Keratinocyte (primary cell): ENCODE measurements at regions not wholly inside any gene's neighbourhood (a gene's known extent, or its start where the extent isn't known, plus 50 kb on each side); places are given as distances from the start of the nearest gene placed in this dataset.

Source experiments
- DNase-seq: peaks from one replicate; pipeline ENCODE4 v3.0.0-alpha.2; 2011; ENCODE audit warnings: low read depth, missing footprints, low spot score
- FAIRE-seq: peaks from 2 replicates; lab custom pipeline; 2011; peaks lifted over from hg19 to GRCh38; lab: Jason Lieb, UNC
- H2AFZ ChIP-seq: 2 replicates; pipeline ENCODE4 v1.6.0; 2012; ENCODE audit warnings: low read length, control low read depth, inconsistent platforms; ENCODE audit not compliant: control insufficient read depth
- H3K27ac ChIP-seq: 2 replicates; pipeline ENCODE4 v1.5.1; 2011; ENCODE audit warnings: low read length; ENCODE audit not compliant: control insufficient read depth, insufficient read depth
- H3K27me3 ChIP-seq: 3 replicates; pipeline ENCODE4 v1.6.0; 2011; ENCODE audit warnings: low read length; ENCODE audit not compliant: control insufficient read depth, insufficient read depth; ENCODE audit errors: extremely low read depth
- H3K36me3 ChIP-seq, 2 experiments: 2 replicates in 1 of 2; 3 replicates in 1 of 2; pipeline ENCODE4 v1.5.1; 2011; ENCODE audit warnings: low read length in 2 of 2, mild to moderate bottlenecking in 1 of 2; ENCODE audit not compliant: control insufficient read depth in 2 of 2, insufficient read depth in 2 of 2; ENCODE audit errors: extremely low read depth in 1 of 2
- H3K4me1 ChIP-seq: 3 replicates; pipeline ENCODE4 v1.5.1; 2011; ENCODE audit warnings: low read length; ENCODE audit not compliant: control insufficient read depth, insufficient read depth; ENCODE audit errors: extremely low read depth
- H3K4me2 ChIP-seq: 3 replicates; pipeline ENCODE4 v1.6.0; 2011; ENCODE audit warnings: low read depth, low read length; ENCODE audit not compliant: control insufficient read depth, insufficient read depth; ENCODE audit errors: extremely low read depth
- H3K4me3 ChIP-seq, 3 experiments: fragments of 200-600 bp in 1 of 3; sonication (generic) in 1 of 3; 2 replicates in 2 of 3; 3 replicates in 1 of 3; pipeline ENCODE4 v1.5.1; 2011 to 2016; ENCODE audit warnings: low read length in 3 of 3, mild to moderate bottlenecking in 3 of 3, control low read depth in 2 of 3, inconsistent platforms in 1 of 3, low read depth in 1 of 3, mixed read lengths in 1 of 3, mixed run types in 1 of 3, moderate library complexity in 1 of 3; ENCODE audit not compliant: control insufficient read depth in 2 of 3, insufficient read depth in 2 of 3; ENCODE audit errors: extremely low read depth in 1 of 3
- H3K79me2 ChIP-seq: 2 replicates; pipeline ENCODE4 v1.6.0; 2012; ENCODE audit warnings: low read length; ENCODE audit not compliant: control insufficient read depth, insufficient read depth
- H3K9ac ChIP-seq: 3 replicates; pipeline ENCODE4 v1.6.0; 2011; ENCODE audit warnings: low read length; ENCODE audit not compliant: control insufficient read depth, insufficient read depth; ENCODE audit errors: extremely low read depth
- H3K9me1 ChIP-seq: 3 replicates; pipeline ENCODE4 v1.6.0; 2011; ENCODE audit warnings: low read length; ENCODE audit not compliant: control insufficient read depth, insufficient read depth; ENCODE audit errors: extremely low read depth
- H3K9me3 ChIP-seq: 2 replicates; pipeline ENCODE4 v1.5.1; 2012; ENCODE audit warnings: low read depth, low read length; ENCODE audit not compliant: control insufficient read depth
- H4K20me1 ChIP-seq: 3 replicates; pipeline ENCODE4 v1.6.0; 2011; ENCODE audit warnings: low read length; ENCODE audit not compliant: control insufficient read depth, insufficient read depth; ENCODE audit errors: extremely low read depth
- CTCF ChIP-seq, 3 experiments: IDR thresholded peaks in 1 of 3; conservative IDR thresholded peaks in 1 of 3; optimal IDR thresholded peaks in 1 of 3; 2 replicates in 2 of 3; 3 replicates in 1 of 3; pipeline versions ENCODE3 to v1.5.1; 2011; ENCODE audit warnings: low read length in 3 of 3, mild to moderate bottlenecking in 3 of 3, moderate library complexity in 2 of 3, control low read depth in 1 of 3, inconsistent platforms in 1 of 3; ENCODE audit not compliant: insufficient read depth in 2 of 3; ENCODE audit errors: extremely low read depth in 1 of 3
- EZH2 ChIP-seq: IDR thresholded peaks from one replicate; pipeline ENCODE4 v1.6.1; 2012; ENCODE audit warnings: inconsistent platforms, mild to moderate bottlenecking, low read length, moderate library complexity
- dilution Hi-C: fragments of 300-500 bp; cut with MboI; formaldehyde crosslinking; loops from one replicate; pipeline ENCODE4 v1.7.0; 2020; ENCODE audit warnings: low sequenced_read_pairs; ENCODE audit not compliant: extremely low pct_ligation_motif_present

GRCh38 chr9:119500072-119500771, 131.0 kb upstream of the BRINP1 start:
- no peaks in the 10 kb centered on the region for H3K4me1 ChIP-seq
- no peak overlapping the region for H3K9ac ChIP-seq
- H3K4me3 ChIP-seq = no peak overlapping the region
- H3K9me3 ChIP-seq = no peaks in the 10 kb centered on the region
- no peaks in the 10 kb centered on the region for H3K9me1 ChIP-seq
- no peaks in the 10 kb centered on the region for H3K27me3 ChIP-seq
- no peak overlapping the region for H3K4me2 ChIP-seq
- DNase-seq (no peak), FAIRE-seq (no peak)
- H3K36me3 ChIP-seq = no peaks in the 10 kb centered on the region
- H3K27ac ChIP-seq = no peak overlapping the region
- no peaks in the 10 kb centered on the region for H3K79me2 ChIP-seq
- no peak overlapping the region for H2AFZ ChIP-seq
- TF ChIP-seq EZH2 = no peak
- no peaks in the 10 kb centered on the region for H4K20me1 ChIP-seq
- dilution Hi-C loops = no loop called here

GRCh38 chr9:119487118-119487827, 118.0 kb upstream of the BRINP1 start:
- Histone ChIP-seq H3K4me1 (no peaks in the 10 kb centered on the region), H3K27me3 (no peaks in the 10 kb centered on the region), H3K27ac (no peak overlapping the region), H2AFZ (no peak overlapping the region), H3K9me3 (no peaks in the 10 kb centered on the region), H3K4me3 (no peak overlapping the region), H3K9me1 (no peaks in the 10 kb centered on the region), H3K79me2 (no peaks in the 10 kb centered on the region), H3K36me3 (no peaks in the 10 kb centered on the region), H3K4me2 (no peak overlapping the region), H4K20me1 (no peaks in the 10 kb centered on the region), H3K9ac (no peak overlapping the region)
- DNase-seq (no peak), FAIRE-seq (no peak)
- dilution Hi-C loops = no loop called here
- no peak for TF ChIP-seq EZH2
- peak in 2 of 3 experiments; percentile 11 to 19 for TF ChIP-seq CTCF (optimal IDR thresholded peaks at IDR 0.05 in 1 of 3, IDR thresholded peaks at IDR 0.05 in 1 of 3, conservative IDR thresholded peaks at IDR 0.05 in 1 of 3; ENCODE audit: extremely low read depth in 1 of 3, insufficient read depth in 2 of 3, low read length in 3 of 3)
